WTC11 (cell line): ENCODE measurements at regions not wholly inside any gene's neighbourhood (a gene's known extent, or its start where the extent isn't known, plus 50 kb on each side); places are given as distances from the start of the nearest gene placed in this dataset.

Source experiments
- ATAC-seq: fragments of 200-7000 bp; cut with Tn5 transposase; 2 replicates; pipeline ENCODE4 v1.10.0; 2021; ENCODE audit warnings: mild to moderate bottlenecking, moderate library complexity
- CTCF ChIA-PET: fragments of 300-600 bp; sonication (Branson Sonifier 250); formaldehyde crosslinking; loops from one replicate; lab custom pipeline; 2021; ENCODE audit warnings: antibody characterized with exemption; lab: Charles Lee
- POLR2A ChIA-PET: fragments of 350-600 bp; sonication (Branson Sonifier 250); formaldehyde crosslinking; loops from one replicate; lab custom pipeline; 2021; ENCODE audit warnings: antibody characterized with exemption; lab: Charles Lee
- DNase-seq: peaks from one replicate; pipeline ENCODE4 v3.0.0; 2021; ENCODE audit warnings: low spot score
- H3K27ac Mint-ChIP-seq: 2 replicates; pipeline ENCODE4 v1.8.0; 2021; ENCODE audit warnings: mixed read lengths
- H3K27me3 Mint-ChIP-seq: 2 replicates; pipeline ENCODE4 v1.8.0; 2021; ENCODE audit warnings: low read depth, mild to moderate bottlenecking, moderate library complexity, mixed read lengths
- H3K36me3 Mint-ChIP-seq: 2 replicates; pipeline ENCODE4 v1.8.0; 2021; ENCODE audit warnings: mixed read lengths
- H3K4me1 Mint-ChIP-seq: 2 replicates; pipeline ENCODE4 v1.8.0; 2022; ENCODE audit warnings: mixed read lengths
- H3K4me3 Mint-ChIP-seq: 2 replicates; pipeline ENCODE4 v1.8.0; 2021; ENCODE audit warnings: mild to moderate bottlenecking, moderate library complexity, mixed read lengths
- H3K9me3 Mint-ChIP-seq: 2 replicates; pipeline ENCODE4 v1.8.0; 2021; ENCODE audit warnings: mixed read lengths
- ATF6 ChIP-seq: sonication (generic); formaldehyde crosslinking; IDR thresholded peaks from 2 replicates; pipeline ENCODE4 v1.8.1; 2023; ENCODE audit warnings: mild to moderate bottlenecking, missing genetic modification reagents
- CREB1 ChIP-seq: sonication (generic); formaldehyde crosslinking; IDR thresholded peaks from 2 replicates; pipeline ENCODE4 v1.8.0; 2023; ENCODE audit warnings: mild to moderate bottlenecking, missing genetic modification reagents
- CTCF ChIP-seq: fragments of 200-600 bp; IDR thresholded peaks from 2 replicates; pipeline ENCODE4 v1.8.0; 2022; ENCODE audit warnings: antibody characterized with exemption
- FOXJ3 ChIP-seq: sonication (generic); formaldehyde crosslinking; IDR thresholded peaks from 2 replicates; pipeline ENCODE4 v1.9.0; 2021; ENCODE audit warnings: missing genetic modification reagents, mild to moderate bottlenecking, borderline replicate concordance
- GRHL2 ChIP-seq: fragments of 250-450 bp; sonication (Bioruptor Pico); IDR thresholded peaks from 2 replicates; pipeline ENCODE4 v1.8.0; 2022; ENCODE audit warnings: mild to moderate bottlenecking, moderate library complexity; ENCODE audit not compliant: insufficient replicate concordance, severe bottlenecking
- MYBL2 ChIP-seq: sonication (generic); formaldehyde crosslinking; IDR thresholded peaks from 2 replicates; pipeline ENCODE4 v1.8.1; 2023; ENCODE audit warnings: mild to moderate bottlenecking, moderate library complexity, missing genetic modification reagents
- NFATC4 ChIP-seq: fragments of 250-450 bp; sonication (Bioruptor Pico); IDR thresholded peaks from 2 replicates; pipeline ENCODE4 v1.9.0; 2021; ENCODE audit warnings: mild to moderate bottlenecking
- RELA ChIP-seq: sonication (generic); formaldehyde crosslinking; IDR thresholded peaks from 2 replicates; pipeline ENCODE4 v1.8.1; 2022; ENCODE audit warnings: missing genetic modification reagents, mild to moderate bottlenecking, borderline replicate concordance
- ZNF219 ChIP-seq: sonication (generic); formaldehyde crosslinking; IDR thresholded peaks from 2 replicates; pipeline ENCODE4 v1.8.0; 2023; ENCODE audit warnings: missing genetic modification reagents, mild to moderate bottlenecking, borderline replicate concordance
- ZNF423 ChIP-seq: fragments of 250-450 bp; sonication (Bioruptor Pico); IDR thresholded peaks from 2 replicates; pipeline ENCODE4 v2.1.2; 2022; ENCODE audit warnings: mild to moderate bottlenecking, moderate library complexity
- ZNF512 ChIP-seq: sonication (generic); formaldehyde crosslinking; IDR thresholded peaks from 2 replicates; pipeline ENCODE4 v1.8.1; 2022; ENCODE audit warnings: missing genetic modification reagents, borderline replicate concordance
- ZNF671 ChIP-seq: fragments of 250-450 bp; sonication (Bioruptor Pico); IDR thresholded peaks from 2 replicates; pipeline ENCODE4 v1.8.0; 2021; ENCODE audit warnings: mild to moderate bottlenecking
- TF ChIP-seq, protein P1 (sequence below): sonication (generic); formaldehyde crosslinking; IDR thresholded peaks from 2 replicates; pipeline ENCODE4 v1.8.0; 2023; ENCODE audit warnings: missing genetic modification reagents, mild to moderate bottlenecking, borderline replicate concordance
- TF ChIP-seq, protein P2 (sequence below): sonication (generic); formaldehyde crosslinking; IDR thresholded peaks from 2 replicates; pipeline ENCODE4 v1.8.1; 2023; ENCODE audit warnings: mild to moderate bottlenecking, missing genetic modification reagents, moderate library complexity

- no peak for TF ChIP-seq ZNF512 (CRISPR knock-in tag)
- TF ChIP-seq, all 79 proteins: peak for 0
Measured at GRCh38 chr2:217206907-217207698, 347.2 kb upstream of the TNP1 start (continued).

GRCh38 chr2:217206016-217206725 is 346.3 kb upstream of the TNP1 start:
- H3K9me3 Mint-ChIP-seq = peaks cover 30% of the 10 kb centered on the region
- TF ChIP-seq CREB1 (CRISPR knock-in tag) = no peak
- TF ChIP-seq MYBL2 (CRISPR knock-in tag) = no peak
- TF ChIP-seq RELA (CRISPR knock-in tag) = no peak
- no peak for TF ChIP-seq ZNF219 (CRISPR knock-in tag)
- TF ChIP-seq, protein P1, sequence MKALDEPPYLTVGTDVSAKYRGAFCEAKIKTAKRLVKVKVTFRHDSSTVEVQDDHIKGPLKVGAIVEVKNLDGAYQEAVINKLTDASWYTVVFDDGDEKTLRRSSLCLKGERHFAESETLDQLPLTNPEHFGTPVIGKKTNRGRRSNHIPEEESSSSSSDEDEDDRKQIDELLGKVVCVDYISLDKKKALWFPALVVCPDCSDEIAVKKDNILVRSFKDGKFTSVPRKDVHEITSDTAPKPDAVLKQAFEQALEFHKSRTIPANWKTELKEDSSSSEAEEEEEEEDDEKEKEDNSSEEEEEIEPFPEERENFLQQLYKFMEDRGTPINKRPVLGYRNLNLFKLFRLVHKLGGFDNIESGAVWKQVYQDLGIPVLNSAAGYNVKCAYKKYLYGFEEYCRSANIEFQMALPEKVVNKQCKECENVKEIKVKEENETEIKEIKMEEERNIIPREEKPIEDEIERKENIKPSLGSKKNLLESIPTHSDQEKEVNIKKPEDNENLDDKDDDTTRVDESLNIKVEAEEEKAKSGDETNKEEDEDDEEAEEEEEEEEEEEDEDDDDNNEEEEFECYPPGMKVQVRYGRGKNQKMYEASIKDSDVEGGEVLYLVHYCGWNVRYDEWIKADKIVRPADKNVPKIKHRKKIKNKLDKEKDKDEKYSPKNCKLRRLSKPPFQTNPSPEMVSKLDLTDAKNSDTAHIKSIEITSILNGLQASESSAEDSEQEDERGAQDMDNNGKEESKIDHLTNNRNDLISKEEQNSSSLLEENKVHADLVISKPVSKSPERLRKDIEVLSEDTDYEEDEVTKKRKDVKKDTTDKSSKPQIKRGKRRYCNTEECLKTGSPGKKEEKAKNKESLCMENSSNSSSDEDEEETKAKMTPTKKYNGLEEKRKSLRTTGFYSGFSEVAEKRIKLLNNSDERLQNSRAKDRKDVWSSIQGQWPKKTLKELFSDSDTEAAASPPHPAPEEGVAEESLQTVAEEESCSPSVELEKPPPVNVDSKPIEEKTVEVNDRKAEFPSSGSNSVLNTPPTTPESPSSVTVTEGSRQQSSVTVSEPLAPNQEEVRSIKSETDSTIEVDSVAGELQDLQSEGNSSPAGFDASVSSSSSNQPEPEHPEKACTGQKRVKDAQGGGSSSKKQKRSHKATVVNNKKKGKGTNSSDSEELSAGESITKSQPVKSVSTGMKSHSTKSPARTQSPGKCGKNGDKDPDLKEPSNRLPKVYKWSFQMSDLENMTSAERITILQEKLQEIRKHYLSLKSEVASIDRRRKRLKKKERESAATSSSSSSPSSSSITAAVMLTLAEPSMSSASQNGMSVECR (CRISPR knock-in tag) = no peak
- TF ChIP-seq, protein P2, sequence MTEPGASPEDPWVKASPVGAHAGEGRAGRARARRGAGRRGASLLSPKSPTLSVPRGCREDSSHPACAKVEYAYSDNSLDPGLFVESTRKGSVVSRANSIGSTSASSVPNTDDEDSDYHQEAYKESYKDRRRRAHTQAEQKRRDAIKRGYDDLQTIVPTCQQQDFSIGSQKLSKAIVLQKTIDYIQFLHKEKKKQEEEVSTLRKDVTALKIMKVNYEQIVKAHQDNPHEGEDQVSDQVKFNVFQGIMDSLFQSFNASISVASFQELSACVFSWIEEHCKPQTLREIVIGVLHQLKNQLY (CRISPR knock-in tag) = no peak
- TF ChIP-seq NFATC4 (CRISPR knock-in tag) = no peak
- no peak for TF ChIP-seq ZNF671
- no peak for TF ChIP-seq ATF6 (CRISPR knock-in tag)
- TF ChIP-seq CTCF = no peak
- no peak for TF ChIP-seq ZNF423 (CRISPR knock-in tag)
- no peak for TF ChIP-seq FOXJ3
- no peak for TF ChIP-seq GRHL2 (CRISPR knock-in tag)
- no peak for ATAC-seq
- no peaks in the 10 kb centered on the region; the same call in 1 of the 2 replicates for H3K27me3 Mint-ChIP-seq
- no peak overlapping the region for H3K4me3 Mint-ChIP-seq
- no peak overlapping the region for H3K27ac Mint-ChIP-seq
- DNase-seq = no peak
- H3K36me3 Mint-ChIP-seq = peaks cover 16% of the 10 kb centered on the region
- CTCF ChIA-PET = interaction anchor here (1.3 kb wide), 1 partner anchor 40 kb away, joined by 3 read pairs; no protein-coding TSS in a partner anchor
- POLR2A ChIA-PET = no interaction called here
- peaks cover 49% of the 10 kb centered on the region for H3K4me1 Mint-ChIP-seq
